Ovary (tissue), 7 donors: ENCODE measurements at regions not wholly inside any gene's neighbourhood (a gene's known extent, or its start where the extent isn't known, plus 50 kb on each side); places are given as distances from the start of the nearest gene placed in this dataset.

Experiments used
- DNase-seq, 5 donors: peaks; one replicate each; pipeline ENCODE4 v3.0.0-alpha.2; 2019 to 2020
- H3K27ac ChIP-seq, 2 donors: fragments of 200-600 bp; one replicate each; pipeline versions ENCODE4 v1.5.1 to v1.8.0; 2019 to 2022
- H3K27me3 ChIP-seq: fragments of 200-600 bp; one replicate; pipeline ENCODE4 v1.8.0; 2022
- H3K36me3 ChIP-seq: fragments of 200-600 bp; sonication (generic); one replicate; pipeline ENCODE4 v1.5.1; 2019
- H3K4me1 ChIP-seq: one replicate; pipeline ENCODE4 v1.8.1; 2013; ENCODE audit warnings: mild to moderate bottlenecking, moderate library complexity; ENCODE audit not compliant: insufficient read depth
- H3K4me3 ChIP-seq: fragments of 200-600 bp; sonication (generic); one replicate; pipeline ENCODE4 v1.5.1; 2017
- H3K9me3 ChIP-seq, 2 donors: fragments of 200-600 bp in 1 of 2; sonication (generic) in 1 of 2; one replicate each; pipeline versions ENCODE4 v1.5.1 to v1.8.1; 2013 to 2019; ENCODE audit warnings: mild to moderate bottlenecking in 1 of 2, moderate library complexity in 1 of 2
- EP300 ChIP-seq: sonication (generic); formaldehyde crosslinking; IDR thresholded peaks from one replicate; pipeline ENCODE4 v1.6.1; 2017; ENCODE audit warnings: antibody characterized with exemption
- POLR2A ChIP-seq: fragments of 450-650 bp; IDR thresholded peaks from one replicate; pipeline ENCODE4 v1.6.1; 2017; ENCODE audit warnings: antibody characterized with exemption, mild to moderate bottlenecking, moderate library complexity
- WGBS, 3 donors: extraction: QIAGEN DNeasy Blood & Tissue Kit in 1 of 3; methylation state at CpG; one replicate each; pipeline versions ENCODE4 v1.1.5 to v1.1.7; 2013 to 2017; 5-methylcytosine and 5-hydroxymethylcytosine counted together
- intact Hi-C, 4 donors: fragments of 100-400 bp; cut with DNase I; formaldehyde crosslinking; loops; one replicate each; pipeline versions ENCODE4 v1.11.0 to v1.15.1; 2022 to 2023
- TF ChIP-seq, protein P1 (sequence below), 3 donors: fragments of 450-650 bp in 2 of 3; fragments of 200-600 bp in 1 of 3; IDR thresholded peaks; one replicate each; pipeline versions ENCODE4 v1.5.1 to v1.8.0; 2016 to 2022; ENCODE audit warnings: antibody characterized with exemption in 3 of 3, mild to moderate bottlenecking in 1 of 3
- donor health status: DM: no; HTN: no; CAD: no; lungs with moderate emphysema.
- donor health status: DM: no; HTN: no; CAD: no.
- donor health status: Bipolar disorder and iron deficiency.
- donor health status: DM: no; HTN: no; CAD: no.
- donor health status: DM: yes; HTN: yes; CAD: no.

DNA sequence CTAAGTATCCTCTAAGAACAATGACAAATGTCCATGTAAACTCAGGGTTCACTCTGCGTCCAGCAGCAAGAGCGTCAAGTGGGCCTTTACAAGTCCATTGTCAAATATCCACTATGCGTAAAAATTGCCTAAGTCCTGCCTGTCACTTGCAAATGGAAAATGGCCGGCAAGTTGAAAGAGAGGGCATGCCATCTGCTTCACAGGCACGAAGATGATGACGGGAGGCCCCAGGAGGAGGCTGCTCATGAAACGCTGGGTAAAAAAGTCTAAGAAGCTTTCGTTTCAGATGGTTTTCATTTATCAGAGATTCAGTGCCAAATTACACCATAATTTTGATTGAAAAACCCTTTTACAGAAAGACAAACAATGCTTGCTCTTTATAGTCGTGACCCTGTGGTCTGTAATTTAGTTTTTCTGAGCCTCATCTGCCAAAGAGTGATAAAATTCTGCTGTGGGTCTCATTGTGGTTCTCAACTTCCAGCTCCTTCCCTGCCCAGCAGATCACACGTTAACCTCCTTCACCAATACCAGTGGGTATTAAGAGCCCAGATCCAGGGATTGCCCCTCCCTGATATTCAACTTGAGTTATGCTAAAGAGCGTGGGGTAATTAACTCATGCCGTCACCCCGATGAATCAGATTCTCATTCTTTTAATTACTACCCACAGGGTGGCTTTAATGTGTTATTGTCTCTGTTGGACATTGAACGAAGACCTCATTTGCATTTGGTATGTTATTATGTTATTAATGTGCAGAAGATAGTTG is 160.2 kb upstream of the ALKAL2 start:
- Histone ChIP-seq H3K36me3 (no peaks in the 10 kb centered on the region), H3K9me3 (no peaks in the 10 kb centered on the region), H3K27ac (no peak overlapping the region), H3K27me3 (no peaks in the 10 kb centered on the region), H3K4me3 (no peak overlapping the region), H3K4me1 (no peaks in the 10 kb centered on the region)
- TF ChIP-seq POLR2A (no peak), EP300 (no peak)
- TF ChIP-seq, protein P1, sequence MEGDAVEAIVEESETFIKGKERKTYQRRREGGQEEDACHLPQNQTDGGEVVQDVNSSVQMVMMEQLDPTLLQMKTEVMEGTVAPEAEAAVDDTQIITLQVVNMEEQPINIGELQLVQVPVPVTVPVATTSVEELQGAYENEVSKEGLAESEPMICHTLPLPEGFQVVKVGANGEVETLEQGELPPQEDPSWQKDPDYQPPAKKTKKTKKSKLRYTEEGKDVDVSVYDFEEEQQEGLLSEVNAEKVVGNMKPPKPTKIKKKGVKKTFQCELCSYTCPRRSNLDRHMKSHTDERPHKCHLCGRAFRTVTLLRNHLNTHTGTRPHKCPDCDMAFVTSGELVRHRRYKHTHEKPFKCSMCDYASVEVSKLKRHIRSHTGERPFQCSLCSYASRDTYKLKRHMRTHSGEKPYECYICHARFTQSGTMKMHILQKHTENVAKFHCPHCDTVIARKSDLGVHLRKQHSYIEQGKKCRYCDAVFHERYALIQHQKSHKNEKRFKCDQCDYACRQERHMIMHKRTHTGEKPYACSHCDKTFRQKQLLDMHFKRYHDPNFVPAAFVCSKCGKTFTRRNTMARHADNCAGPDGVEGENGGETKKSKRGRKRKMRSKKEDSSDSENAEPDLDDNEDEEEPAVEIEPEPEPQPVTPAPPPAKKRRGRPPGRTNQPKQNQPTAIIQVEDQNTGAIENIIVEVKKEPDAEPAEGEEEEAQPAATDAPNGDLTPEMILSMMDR (IDR thresholded peaks at IDR 0.05), result no peak
- WGBS, 3 donors, result 73 to 78% (median 76%) methylated on average over 14 of the region's 14 CpGs
- no peak for DNase-seq
- intact Hi-C loops, result no loop called here

DNA sequence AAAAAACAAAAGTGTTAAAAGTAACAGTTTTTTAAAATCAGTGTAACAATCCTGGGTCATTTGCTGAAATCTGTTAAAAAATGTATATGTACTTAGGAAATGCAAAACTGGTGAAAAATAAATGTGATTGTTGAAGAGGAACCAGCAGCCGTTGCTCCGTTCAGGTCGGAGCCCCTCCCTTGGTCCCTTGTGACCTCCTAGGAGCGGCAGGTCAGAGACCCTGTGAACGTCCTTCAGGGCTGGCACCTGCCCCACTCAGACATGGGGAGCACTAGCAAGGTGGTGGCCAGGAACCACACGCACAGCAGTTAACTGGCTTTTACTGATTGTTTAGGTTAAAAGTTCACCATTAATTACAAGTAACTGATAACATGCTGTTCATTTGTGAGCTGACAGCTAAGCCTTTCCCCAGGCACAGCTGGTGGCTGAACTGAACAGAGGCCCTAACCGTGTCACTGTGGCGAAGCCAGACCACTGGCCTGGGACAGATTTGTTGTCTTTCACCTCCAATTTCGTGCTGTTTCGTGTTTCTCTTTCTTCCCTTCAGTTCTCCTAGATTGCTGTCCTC is 159.2 kb upstream of the ALKAL2 start:
- no peak overlapping the region for H3K4me3 ChIP-seq
- H3K9me3 ChIP-seq, result no peaks in the 10 kb centered on the region
- TF ChIP-seq EP300 (no peak), POLR2A (no peak)
- TF ChIP-seq, protein P1 (IDR thresholded peaks at IDR 0.05), result no peak
- no peaks in the 10 kb centered on the region for H3K27me3 ChIP-seq
- no peak for DNase-seq
- no peak overlapping the region for H3K27ac ChIP-seq
- intact Hi-C loops, result no loop called here
- WGBS, 3 donors, result 43 to 61% (median 45%) methylated on average over 10 of the region's 10 CpGs
- no peaks in the 10 kb centered on the region for H3K36me3 ChIP-seq
- no peaks in the 10 kb centered on the region for H3K4me1 ChIP-seq

DNA sequence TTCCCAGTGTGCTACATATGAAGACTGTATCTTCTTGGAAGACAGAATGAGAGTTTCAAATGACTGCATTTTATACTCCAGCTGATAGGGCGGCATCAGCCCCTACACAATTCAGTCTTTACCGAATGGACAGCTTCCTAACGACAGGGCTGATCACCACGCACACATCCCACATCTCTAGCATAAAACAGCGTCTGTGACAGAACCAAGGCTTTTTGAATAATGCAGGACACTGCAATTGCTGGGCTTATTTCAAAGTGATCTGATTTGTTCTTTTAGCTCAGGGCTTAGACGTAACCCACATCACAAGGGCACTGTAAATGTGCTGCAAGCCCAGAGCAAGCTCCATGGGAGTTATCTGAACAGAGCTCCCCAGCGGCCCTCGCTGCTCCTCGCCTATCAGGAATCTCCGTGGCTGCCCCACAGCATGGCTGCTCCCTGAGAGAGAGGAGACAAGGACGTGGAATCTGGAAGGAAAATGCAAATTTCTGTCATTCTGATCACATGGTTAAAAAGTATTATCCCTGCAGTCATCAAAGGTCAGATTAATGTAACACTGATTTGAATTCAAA is 158.5 kb upstream of the ALKAL2 start:
- no peak for DNase-seq
- WGBS, 3 donors, result 22 to 47% (median 23%) methylated on average over 11 of the region's 11 CpGs
- H3K4me1 ChIP-seq, result no peaks in the 10 kb centered on the region
- TF ChIP-seq EP300 (no peak), POLR2A (no peak)
- TF ChIP-seq, protein P1 (IDR thresholded peaks at IDR 0.05), result no peak
- H3K4me3 ChIP-seq, result no peak overlapping the region
- H3K27ac ChIP-seq, result no peak overlapping the region
- no peaks in the 10 kb centered on the region for H3K9me3 ChIP-seq
- intact Hi-C loops, result no loop called here
- no peaks in the 10 kb centered on the region for H3K27me3 ChIP-seq
- H3K36me3 ChIP-seq, result no peaks in the 10 kb centered on the region

DNA sequence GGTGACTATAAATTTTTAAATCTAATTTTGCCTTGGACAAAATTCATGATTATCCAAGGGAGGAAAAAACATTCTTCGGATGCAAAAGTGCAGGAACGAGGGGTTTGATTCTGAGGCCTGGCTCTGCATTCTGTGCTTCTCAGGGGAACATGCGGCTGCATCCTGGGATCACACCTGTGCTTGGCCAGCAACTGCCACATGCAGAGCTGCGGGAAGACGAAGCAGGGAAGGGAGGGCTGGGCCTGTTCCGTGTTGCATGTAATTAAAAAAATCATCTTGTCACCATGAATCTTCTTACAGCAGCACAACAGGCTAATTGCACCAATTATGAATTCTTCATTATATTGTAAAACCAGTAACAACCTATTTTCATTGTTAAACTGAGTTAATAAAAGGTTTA is 158.0 kb upstream of the ALKAL2 start:
- DNase-seq, result no peak
- H3K36me3 ChIP-seq, result no peaks in the 10 kb centered on the region
- intact Hi-C loops, result no loop called here
- H3K4me1 ChIP-seq, result no peaks in the 10 kb centered on the region
- no peak overlapping the region for H3K4me3 ChIP-seq
- no peaks in the 10 kb centered on the region for H3K27me3 ChIP-seq
- no peak overlapping the region for H3K27ac ChIP-seq
- TF ChIP-seq, protein P1 (IDR thresholded peaks at IDR 0.05), result no peak
- TF ChIP-seq EP300 (no peak), POLR2A (no peak)
- WGBS, 3 donors, result 69 to 84% (median 77%) methylated on average over 6 of the region's 6 CpGs
- H3K9me3 ChIP-seq, result no peaks in the 10 kb centered on the region
